A673 (cell line): ENCODE measurements at regions not wholly inside any gene's neighbourhood (a gene's known extent, or its start where the extent isn't known, plus 50 kb on each side); places are given as distances from the start of the nearest gene placed in this dataset.

Experiments
- BruUV-seq: library from RNA; stranded (reverse); fragments of 400-500 nt; replicated peaks from 2 replicates; lab custom pipeline; 2021; lab: Mats Ljungman, UMichigan
- CTCF ChIA-PET: fragments of 300-600 bp; sonication (Branson Sonifier 250); formaldehyde crosslinking; loops from one replicate; lab custom pipeline; 2022; ENCODE audit warnings: antibody characterized with exemption; lab: Charles Lee
- POLR2A ChIA-PET: fragments of 300-600 bp; sonication (Branson Sonifier 250); formaldehyde crosslinking; loops from one replicate; lab custom pipeline; 2022; ENCODE audit warnings: antibody characterized with exemption; ENCODE audit not compliant: low non-redundant PET; lab: Charles Lee
- DNase-seq: peaks from one replicate; pipeline ENCODE4 v3.0.0-alpha.2; 2015; ENCODE audit warnings: low spot score
- H3K27ac ChIP-seq: fragments of 200-600 bp; sonication (generic); 2 replicates; pipeline ENCODE4 v1.5.1; 2016; ENCODE audit warnings: mixed run types, low read depth, mild to moderate bottlenecking, mixed read lengths, antibody characterized with exemption, low read length; ENCODE audit not compliant: poor library complexity, severe bottlenecking
- H3K27me3 ChIP-seq: fragments of 200-600 bp; sonication (generic); replicated peaks from 2 replicates; pipeline ENCODE4 v1.6.1; 2017; ENCODE audit warnings: mixed run types, low read depth, mild to moderate bottlenecking, mixed read lengths, antibody characterized with exemption, low read length; ENCODE audit not compliant: insufficient read depth, poor library complexity
- H3K36me3 ChIP-seq: fragments of 200-600 bp; sonication (generic); 2 replicates; pipeline ENCODE4 v1.6.1; 2016; ENCODE audit warnings: mixed run types, mild to moderate bottlenecking, mixed read lengths, antibody characterized with exemption, low read length; ENCODE audit not compliant: insufficient read depth, poor library complexity, severe bottlenecking
- H3K4me1 ChIP-seq: fragments of 200-600 bp; sonication (generic); 2 replicates; pipeline ENCODE4 v1.6.1; 2017; ENCODE audit warnings: mixed run types, mild to moderate bottlenecking, mixed read lengths, antibody characterized with exemption, low read length; ENCODE audit not compliant: insufficient read depth, poor library complexity, severe bottlenecking
- H3K4me3 ChIP-seq: fragments of 200-600 bp; sonication (generic); 2 replicates; pipeline ENCODE4 v1.5.1; 2016; ENCODE audit warnings: low read depth, mixed run types, mild to moderate bottlenecking, mixed read lengths, low read length; ENCODE audit not compliant: poor library complexity, severe bottlenecking
- H3K9me3 ChIP-seq: fragments of 200-600 bp; sonication (generic); 2 replicates; pipeline ENCODE4 v1.6.1; 2016; ENCODE audit warnings: mixed run types, low read depth, mild to moderate bottlenecking, mixed read lengths, antibody characterized with exemption, low read length; ENCODE audit not compliant: poor library complexity, severe bottlenecking
- EZH2 ChIP-seq: fragments of 200-600 bp; sonication (generic); IDR thresholded peaks from 2 replicates; pipeline ENCODE4 v1.6.1; 2017; ENCODE audit warnings: borderline replicate concordance, low read depth, mild to moderate bottlenecking, mixed read lengths, antibody characterized with exemption, low read length; ENCODE audit not compliant: poor library complexity, severe bottlenecking
- intact Hi-C: fragments of 100-400 bp; cut with micrococcal nuclease; formaldehyde crosslinking; loops from one replicate; pipeline ENCODE4 v1.10.0; 2022; ENCODE audit not compliant: unreplicated experiment
- TF ChIP-seq, protein P1 (sequence below): fragments of 300-800, 200-600 bp; sonication (generic); conservative IDR thresholded peaks from 2 replicates; pipeline ENCODE4 v1.5.1; 2017; ENCODE audit warnings: low read depth, mild to moderate bottlenecking, antibody characterized with exemption, low read length, moderate library complexity, mixed read lengths

DNA sequence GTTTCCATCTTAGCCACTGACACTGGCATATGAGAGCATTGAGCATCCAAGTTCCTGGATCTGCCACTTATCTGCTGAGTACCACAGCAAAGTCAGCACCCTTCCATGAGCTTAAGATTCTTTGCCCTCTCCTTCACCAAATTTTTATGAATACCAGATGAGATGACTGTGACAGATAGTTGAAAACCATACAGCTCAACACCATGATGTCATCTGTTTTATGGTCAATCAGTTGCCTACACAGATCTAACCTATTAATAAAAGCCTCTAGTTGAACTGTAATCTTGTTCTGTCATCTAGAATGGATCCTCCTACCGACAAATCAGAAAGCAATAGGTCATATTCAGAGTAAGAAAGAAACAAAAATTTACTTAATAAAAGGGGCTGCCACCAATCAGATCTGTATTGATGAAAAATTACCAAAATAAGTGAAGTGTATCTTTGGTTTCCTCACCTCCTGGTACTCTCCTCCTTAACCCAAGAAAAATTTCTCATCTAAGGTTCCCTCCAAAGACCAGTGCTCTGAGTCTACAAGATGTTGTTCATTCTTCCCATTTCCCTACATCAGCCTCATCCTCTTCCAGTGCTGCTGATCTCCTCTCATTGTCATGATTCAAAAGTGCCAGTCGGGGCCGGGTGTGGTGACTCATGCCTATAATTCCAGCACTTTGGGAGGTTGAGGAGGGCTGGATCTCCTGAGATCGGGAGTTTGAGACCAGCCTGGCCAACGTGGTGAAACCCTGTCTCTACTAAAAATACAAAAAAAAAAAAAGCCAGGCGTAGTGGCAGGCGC, 138.8 kb upstream of the CTTNBP2NL start:
- no peaks in the 10 kb centered on the region for H3K36me3 ChIP-seq
- no peaks in the 10 kb centered on the region for H3K4me1 ChIP-seq
- DNase-seq: no peak
- no peaks in the 10 kb centered on the region for H3K9me3 ChIP-seq
- H3K27ac ChIP-seq: no peak overlapping the region
- intact Hi-C loops: no loop called here
- POLR2A ChIA-PET: no interaction called here
- CTCF ChIA-PET: no interaction called here
- H3K4me3 ChIP-seq: no peak overlapping the region
- BruUV-seq: no TSS peak
- TF ChIP-seq, protein P1, sequence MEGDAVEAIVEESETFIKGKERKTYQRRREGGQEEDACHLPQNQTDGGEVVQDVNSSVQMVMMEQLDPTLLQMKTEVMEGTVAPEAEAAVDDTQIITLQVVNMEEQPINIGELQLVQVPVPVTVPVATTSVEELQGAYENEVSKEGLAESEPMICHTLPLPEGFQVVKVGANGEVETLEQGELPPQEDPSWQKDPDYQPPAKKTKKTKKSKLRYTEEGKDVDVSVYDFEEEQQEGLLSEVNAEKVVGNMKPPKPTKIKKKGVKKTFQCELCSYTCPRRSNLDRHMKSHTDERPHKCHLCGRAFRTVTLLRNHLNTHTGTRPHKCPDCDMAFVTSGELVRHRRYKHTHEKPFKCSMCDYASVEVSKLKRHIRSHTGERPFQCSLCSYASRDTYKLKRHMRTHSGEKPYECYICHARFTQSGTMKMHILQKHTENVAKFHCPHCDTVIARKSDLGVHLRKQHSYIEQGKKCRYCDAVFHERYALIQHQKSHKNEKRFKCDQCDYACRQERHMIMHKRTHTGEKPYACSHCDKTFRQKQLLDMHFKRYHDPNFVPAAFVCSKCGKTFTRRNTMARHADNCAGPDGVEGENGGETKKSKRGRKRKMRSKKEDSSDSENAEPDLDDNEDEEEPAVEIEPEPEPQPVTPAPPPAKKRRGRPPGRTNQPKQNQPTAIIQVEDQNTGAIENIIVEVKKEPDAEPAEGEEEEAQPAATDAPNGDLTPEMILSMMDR: no peak
- TF ChIP-seq EZH2: no peak
- H3K27me3 ChIP-seq: peaks cover 56% of the 10 kb centered on the region

DNA sequence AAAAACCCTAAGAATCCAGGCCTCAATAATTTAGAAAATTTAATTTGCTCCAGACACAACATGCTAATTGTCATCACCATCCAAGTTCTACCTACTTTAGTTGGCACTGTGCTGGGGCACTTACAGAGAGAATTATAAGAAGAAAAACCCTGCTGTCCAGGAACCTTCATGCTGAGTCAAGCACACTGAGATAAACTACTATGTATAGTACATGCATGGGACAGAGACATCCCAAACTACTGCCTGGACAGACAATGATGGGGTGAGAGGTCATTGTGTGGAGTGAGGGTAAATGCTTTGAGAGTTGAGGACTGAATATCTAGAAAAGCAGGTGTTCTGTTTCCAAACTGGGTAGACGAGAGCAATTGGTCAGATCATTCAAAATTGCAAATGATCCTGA, 135.3 kb upstream of the CTTNBP2NL start:
- no peak for TF ChIP-seq EZH2
- TF ChIP-seq, protein P1: no peak
- no peak overlapping the region for H3K27ac ChIP-seq
- no peaks in the 10 kb centered on the region for H3K4me1 ChIP-seq
- no peak for DNase-seq
- no peaks in the 10 kb centered on the region for H3K9me3 ChIP-seq
- intact Hi-C loops: no loop called here
- no TSS peak for BruUV-seq
- H3K36me3 ChIP-seq: no peaks in the 10 kb centered on the region
- no peak overlapping the region for H3K4me3 ChIP-seq
- ChIA-PET CTCF (no interaction called here), POLR2A (no interaction called here)
- H3K27me3 ChIP-seq: peaks cover 41% of the 10 kb centered on the region

DNA sequence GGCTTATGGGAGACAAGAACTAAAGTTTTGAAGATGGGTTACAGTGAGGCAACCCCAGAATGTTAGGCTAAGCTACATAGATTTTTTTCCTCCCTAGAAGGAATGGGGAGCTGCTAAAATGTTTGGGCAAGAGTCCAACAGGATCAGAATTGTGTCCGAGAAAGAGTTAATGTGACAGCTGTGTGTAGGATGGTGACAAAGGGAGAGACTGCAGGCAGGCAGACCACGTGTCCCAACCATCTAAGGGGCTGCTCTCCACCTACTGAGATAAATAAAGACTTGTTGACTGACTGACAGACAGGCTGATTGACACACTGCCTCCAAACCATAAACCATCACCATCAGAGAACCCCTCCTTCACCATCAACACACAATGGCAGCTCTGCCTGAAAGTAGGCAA, 133.7 kb upstream of the CTTNBP2NL start:
- Histone ChIP-seq H3K27ac (no peak overlapping the region), H3K36me3 (no peaks in the 10 kb centered on the region), H3K4me3 (no peak overlapping the region), H3K9me3 (no peaks in the 10 kb centered on the region), H3K4me1 (no peaks in the 10 kb centered on the region), H3K27me3 (peaks cover 40% of the 10 kb centered on the region)
- TF ChIP-seq, protein P1: no peak
- no peak for TF ChIP-seq EZH2
- no TSS peak for BruUV-seq
- ChIA-PET CTCF (no interaction called here), POLR2A (no interaction called here)
- no peak for DNase-seq
- intact Hi-C loops: no loop called here
